Nucleus accumbens (tissue), 56 donors: ENCODE measurements at regions not wholly inside any gene's neighbourhood (a gene's known extent, or its start where the extent isn't known, plus 50 kb on each side); places are given as distances from the start of the nearest gene placed in this dataset.

ENCODE experiments used
- DNase-seq, 56 donors: peaks; one replicate each; lab custom pipeline; 2025; lab: John Stamatoyannopoulos, UW

- DNase-seq, result no peak
Measured at GRCh38 chr2:136226903-136227302, 109.0 kb upstream of the CXCR4 start.

- DNase-seq, result no peak
Measured at GRCh38 chr2:136225950-136226835, 108.2 kb upstream of the CXCR4 start.

GRCh38 chr2:136223274-136223673 is 105.3 kb upstream of the CXCR4 start:
- no peak for DNase-seq

GRCh38 chr2:136222862-136223261 is 104.9 kb upstream of the CXCR4 start:
- no peak for DNase-seq

GRCh38 chr2:136221026-136221425 is 103.1 kb upstream of the CXCR4 start:
- DNase-seq, result no peak

- no peak for DNase-seq
Measured at GRCh38 chr2:136219963-136220362, 102.0 kb upstream of the CXCR4 start.

- no peak for DNase-seq
Measured at GRCh38 chr2:136219341-136219740, 101.4 kb upstream of the CXCR4 start.

GRCh38 chr2:136217996-136218395 is 100.0 kb upstream of the CXCR4 start:
- DNase-seq, result no peak

GRCh38 chr2:136215908-136216472 is 98.0 kb upstream of the CXCR4 start:
- no peak for DNase-seq

GRCh38 chr2:136215449-136215848 is 97.5 kb upstream of the CXCR4 start:
- DNase-seq, result no peak

GRCh38 chr2:136214307-136215200 is 96.6 kb upstream of the CXCR4 start:
- DNase-seq, result no peak

GRCh38 chr2:136213836-136214235 is 95.9 kb upstream of the CXCR4 start:
- DNase-seq, result no peak

- DNase-seq, result no peak
Measured at GRCh38 chr2:136212426-136213378, 94.8 kb upstream of the CXCR4 start.

GRCh38 chr2:136211701-136212100 is 93.8 kb upstream of the CXCR4 start:
- DNase-seq, result no peak

- no peak for DNase-seq
Measured at GRCh38 chr2:136210822-136211221, 92.9 kb upstream of the CXCR4 start.

GRCh38 chr2:136210455-136210805 is 92.5 kb upstream of the CXCR4 start:
- DNase-seq, result no peak

- no peak for DNase-seq
Measured at GRCh38 chr2:136209561-136210454, 91.9 kb upstream of the CXCR4 start.

- DNase-seq, result no peak
Measured at GRCh38 chr2:136208682-136209420, 90.9 kb upstream of the CXCR4 start.
